ENCODE measurements at regions not wholly inside any gene's neighbourhood (a gene's known extent, or its start where the extent isn't known, plus 50 kb on each side); places are given as distances from the start of the nearest gene placed in this dataset.
"Not testable (repeated sequence)": the region's sequence is repeated elsewhere in the genome, so short reads cannot be mapped to it uniquely, and the experiment has no call there.

GRCh38 chr14:28317890-28318675, 448.5 kb upstream of the FOXG1 start:
- H3K36me3 ChIP-seq (ENCODE audit: control insufficient read depth in 2 of 2, insufficient read depth in 2 of 2, low read length in 1 of 2); H3K9me3 ChIP-seq (ENCODE audit: control insufficient read depth in 2 of 2, insufficient read depth in 1 of 2, low read depth in 1 of 2, low read length in 1 of 2): not testable (repeated sequence)
- 91 to 94% methylated on average over 32 of the region's 32 CpGs for WGBS, 2 donors

DNA sequence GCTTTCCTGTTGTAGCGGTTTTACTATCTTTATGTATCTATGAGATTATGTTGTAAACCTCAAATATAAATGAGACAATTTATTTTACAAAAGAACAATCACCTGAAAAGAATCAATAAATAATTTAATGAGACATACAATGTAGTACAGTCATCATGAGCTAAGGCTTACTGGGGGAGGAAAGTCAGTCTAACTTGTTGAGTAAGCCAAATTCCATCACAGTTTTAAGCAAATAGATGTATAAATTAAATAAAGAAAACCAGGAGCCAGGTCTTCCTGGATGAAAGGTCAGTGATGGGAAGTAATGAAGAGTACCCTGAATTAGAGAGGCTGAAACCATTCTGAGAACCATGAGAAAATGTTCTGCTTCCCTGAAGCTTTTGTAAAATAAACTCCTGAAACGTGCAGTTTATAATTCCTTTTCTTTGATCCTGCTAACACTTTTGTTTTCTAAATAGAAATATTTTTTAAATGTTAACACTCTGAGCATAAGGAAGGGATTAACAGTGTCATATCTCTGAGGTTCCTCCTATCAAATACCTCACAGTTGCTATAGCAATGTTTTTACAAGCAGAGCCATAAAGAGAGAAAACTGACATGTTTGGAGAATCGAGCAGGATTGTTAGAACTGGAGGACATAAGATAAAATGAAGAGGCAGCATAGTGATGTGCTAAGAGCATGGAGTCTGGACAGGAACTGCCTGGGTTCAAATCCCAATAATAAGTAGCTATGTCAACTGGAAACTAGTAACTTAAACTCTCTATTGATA, 444.9 kb upstream of the FOXG1 start:
- no peak overlapping the region for H3K4me3 ChIP-seq (ENCODE audit: low read depth in 1 of 2, low read length in 2 of 2)
- no peak overlapping the region for H3K27ac ChIP-seq (ENCODE audit: low read depth in 2 of 2, low read length in 1 of 2)
- 27 to 30% methylated on average over 3 of the region's 3 CpGs for WGBS, 2 donors
- H3K9me3 ChIP-seq (ENCODE audit: control insufficient read depth in 2 of 2, insufficient read depth in 1 of 2, low read depth in 1 of 2, low read length in 1 of 2): no peaks in the 10 kb centered on the region
- no peaks in the 10 kb centered on the region for H3K36me3 ChIP-seq (ENCODE audit: control insufficient read depth in 2 of 2, insufficient read depth in 2 of 2, low read length in 1 of 2)
- H3K27me3 ChIP-seq (ENCODE audit: control insufficient read depth in 1 of 2, insufficient read depth in 2 of 2, low read length in 2 of 2): no peaks in the 10 kb centered on the region
- no peaks in the 10 kb centered on the region for H3K4me1 ChIP-seq (ENCODE audit: control insufficient read depth in 2 of 2, insufficient read depth in 2 of 2, low read length in 1 of 2)

More at GRCh38 chr14:28317890-28318675, 448.5 kb upstream of the FOXG1 start:
- H3K27ac ChIP-seq (ENCODE audit: low read depth in 2 of 2, low read length in 1 of 2); H3K4me3 ChIP-seq (ENCODE audit: low read depth in 1 of 2, low read length in 2 of 2); H3K4me1 ChIP-seq (ENCODE audit: control insufficient read depth in 2 of 2, insufficient read depth in 2 of 2, low read length in 1 of 2); H3K27me3 ChIP-seq (ENCODE audit: control insufficient read depth in 1 of 2, insufficient read depth in 2 of 2, low read length in 2 of 2): not testable (repeated sequence)

DNA sequence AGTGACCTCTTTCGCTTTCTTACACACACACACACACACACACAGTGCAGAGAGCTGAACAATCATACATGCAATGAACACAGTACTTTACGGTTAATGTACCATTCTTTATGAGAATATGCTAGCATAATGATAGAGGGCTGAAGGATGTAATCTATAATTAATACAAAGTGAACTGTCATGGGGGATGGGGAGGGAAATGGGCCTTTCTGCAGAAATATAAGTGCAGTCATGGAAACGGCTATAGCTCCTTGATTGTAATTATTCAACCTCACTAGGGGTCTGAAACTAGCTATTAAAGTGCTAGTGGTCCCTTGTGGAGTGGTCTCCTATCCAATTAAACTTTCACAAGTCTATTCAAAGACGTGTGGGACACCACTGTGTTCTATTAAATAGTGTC, 443.2 kb upstream of the FOXG1 start:
- Histone ChIP-seq H3K9me3 (ENCODE audit: control insufficient read depth in 2 of 2, insufficient read depth in 1 of 2, low read depth in 1 of 2, low read length in 1 of 2) (no peaks in the 10 kb centered on the region), H3K4me3 (ENCODE audit: low read depth in 1 of 2, low read length in 2 of 2) (no peak overlapping the region), H3K27ac (ENCODE audit: low read depth in 2 of 2, low read length in 1 of 2) (no peak overlapping the region), H3K4me1 (ENCODE audit: control insufficient read depth in 2 of 2, insufficient read depth in 2 of 2, low read length in 1 of 2) (no peaks in the 10 kb centered on the region), H3K27me3 (ENCODE audit: control insufficient read depth in 1 of 2, insufficient read depth in 2 of 2, low read length in 2 of 2) (no peaks in the 10 kb centered on the region), H3K36me3 (ENCODE audit: control insufficient read depth in 2 of 2, insufficient read depth in 2 of 2, low read length in 1 of 2) (no peaks in the 10 kb centered on the region)
- 61 to 74% methylated on average over 4 of the region's 4 CpGs for WGBS, 2 donors

DNA sequence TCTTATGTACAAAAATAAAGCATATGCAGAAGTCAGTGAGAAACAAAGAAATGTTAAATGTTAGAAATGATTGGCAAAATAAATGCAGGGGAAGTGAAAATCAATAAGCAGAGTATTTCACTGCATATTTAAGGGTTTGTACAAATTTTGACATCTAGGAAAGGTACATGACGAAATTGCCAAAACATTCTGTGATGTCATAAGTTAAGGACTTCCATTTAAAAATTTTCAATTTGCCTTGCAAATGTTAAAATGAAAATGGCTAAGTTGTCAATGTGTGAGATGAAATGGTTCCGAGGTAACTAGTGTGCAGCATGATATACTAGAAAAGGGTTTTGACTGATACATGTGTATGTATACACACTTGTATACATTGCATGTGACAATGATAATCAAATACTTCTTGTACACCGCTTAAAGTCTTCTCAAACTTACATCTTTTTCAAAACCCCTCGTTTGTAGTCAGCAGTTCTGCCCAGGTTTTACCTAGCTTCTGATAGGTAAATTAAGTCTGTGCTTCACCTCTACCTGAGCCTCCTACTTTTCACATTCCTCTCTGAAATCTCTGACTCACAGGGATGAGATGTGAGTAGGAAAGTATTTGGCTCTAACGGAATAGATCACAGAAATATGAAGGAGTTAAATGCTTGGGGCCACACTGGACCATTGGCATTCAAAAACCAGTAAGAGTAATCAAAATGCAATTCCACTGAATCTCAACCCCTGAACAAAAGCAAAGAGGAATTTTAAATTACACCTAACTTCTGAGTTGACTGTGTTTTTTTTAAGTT, 442.4 kb upstream of the FOXG1 start:
- no peaks in the 10 kb centered on the region for H3K9me3 ChIP-seq (ENCODE audit: control insufficient read depth in 2 of 2, insufficient read depth in 1 of 2, low read depth in 1 of 2, low read length in 1 of 2)
- H3K4me3 ChIP-seq (ENCODE audit: low read depth in 1 of 2, low read length in 2 of 2): no peak overlapping the region
- WGBS, 2 donors: 72 to 78% methylated on average over 5 of the region's 5 CpGs
- no peak overlapping the region for H3K27ac ChIP-seq (ENCODE audit: low read depth in 2 of 2, low read length in 1 of 2)
- H3K4me1 ChIP-seq (ENCODE audit: control insufficient read depth in 2 of 2, insufficient read depth in 2 of 2, low read length in 1 of 2): no peaks in the 10 kb centered on the region
- no peaks in the 10 kb centered on the region for H3K27me3 ChIP-seq (ENCODE audit: control insufficient read depth in 1 of 2, insufficient read depth in 2 of 2, low read length in 2 of 2)
- no peaks in the 10 kb centered on the region for H3K36me3 ChIP-seq (ENCODE audit: control insufficient read depth in 2 of 2, insufficient read depth in 2 of 2, low read length in 1 of 2)

DNA sequence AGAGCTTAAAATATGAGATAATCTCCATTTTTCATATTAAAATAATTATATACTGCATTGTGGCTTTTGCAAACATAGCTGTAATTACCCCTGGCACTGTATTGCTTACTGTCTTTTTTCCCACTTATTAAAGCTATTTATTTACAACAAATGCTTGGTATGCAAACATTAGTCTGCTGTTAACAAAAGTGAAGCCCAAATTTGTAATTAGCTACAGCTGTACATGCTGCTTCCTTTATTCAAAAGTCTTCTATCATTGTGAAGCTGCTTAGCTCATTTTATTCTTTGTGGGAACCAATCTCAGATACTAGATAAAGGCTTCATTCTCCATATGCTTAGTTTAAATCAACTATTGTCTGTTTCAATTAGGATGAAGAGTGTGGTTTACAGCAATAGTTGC, 425.8 kb upstream of the FOXG1 start:
- Histone ChIP-seq H3K27me3 (ENCODE audit: control insufficient read depth in 1 of 2, insufficient read depth in 2 of 2, low read length in 2 of 2) (no peaks in the 10 kb centered on the region), H3K27ac (ENCODE audit: low read depth in 2 of 2, low read length in 1 of 2) (no peak overlapping the region), H3K9me3 (ENCODE audit: control insufficient read depth in 2 of 2, insufficient read depth in 1 of 2, low read depth in 1 of 2, low read length in 1 of 2) (no peaks in the 10 kb centered on the region), H3K36me3 (ENCODE audit: control insufficient read depth in 2 of 2, insufficient read depth in 2 of 2, low read length in 1 of 2) (no peaks in the 10 kb centered on the region), H3K4me1 (ENCODE audit: control insufficient read depth in 2 of 2, insufficient read depth in 2 of 2, low read length in 1 of 2) (no peaks in the 10 kb centered on the region), H3K4me3 (ENCODE audit: low read depth in 1 of 2, low read length in 2 of 2) (no peak overlapping the region)

- no peak overlapping the region for H3K27ac ChIP-seq (ENCODE audit: low read depth in 2 of 2, low read length in 1 of 2)
- no peaks in the 10 kb centered on the region for H3K36me3 ChIP-seq (ENCODE audit: control insufficient read depth in 2 of 2, insufficient read depth in 2 of 2, low read length in 1 of 2)
- H3K27me3 ChIP-seq (ENCODE audit: control insufficient read depth in 1 of 2, insufficient read depth in 2 of 2, low read length in 2 of 2): no peaks in the 10 kb centered on the region
- no peaks in the 10 kb centered on the region for H3K4me1 ChIP-seq (ENCODE audit: control insufficient read depth in 2 of 2, insufficient read depth in 2 of 2, low read length in 1 of 2)
- H3K9me3 ChIP-seq (ENCODE audit: control insufficient read depth in 2 of 2, insufficient read depth in 1 of 2, low read depth in 1 of 2, low read length in 1 of 2): no peaks in the 10 kb centered on the region
- no peak overlapping the region for H3K4me3 ChIP-seq (ENCODE audit: low read depth in 1 of 2, low read length in 2 of 2)
Observed at GRCh38 chr14:28344381-28344780, 422.2 kb upstream of the FOXG1 start.

DNA sequence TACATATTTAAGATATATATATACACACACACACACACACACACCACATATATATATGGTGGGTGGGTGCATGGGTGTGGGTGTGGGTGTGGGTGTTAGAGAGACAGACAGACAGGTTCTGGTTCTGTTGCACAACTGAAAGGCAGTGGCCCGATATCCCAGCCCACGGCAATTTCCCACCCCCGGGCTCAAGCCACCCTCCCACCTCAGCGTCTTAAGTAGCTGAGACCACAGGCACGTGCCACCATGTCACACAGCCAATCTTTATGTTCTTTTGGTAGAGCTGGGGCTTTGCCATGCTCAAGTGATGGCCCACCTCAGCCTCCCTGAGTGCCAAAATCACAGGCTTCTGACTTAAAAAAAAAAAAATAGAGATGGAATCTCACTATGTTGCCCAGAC, 417.8 kb upstream of the FOXG1 start:
- H3K4me1 ChIP-seq (ENCODE audit: control insufficient read depth in 2 of 2, insufficient read depth in 2 of 2, low read length in 1 of 2): no peaks in the 10 kb centered on the region
- H3K27me3 ChIP-seq (ENCODE audit: control insufficient read depth in 1 of 2, insufficient read depth in 2 of 2, low read length in 2 of 2): no peaks in the 10 kb centered on the region
- H3K36me3 ChIP-seq (ENCODE audit: control insufficient read depth in 2 of 2, insufficient read depth in 2 of 2, low read length in 1 of 2): no peaks in the 10 kb centered on the region
- 91 to 94% methylated on average over 5 of the region's 5 CpGs for WGBS, 2 donors
- H3K4me3 ChIP-seq (ENCODE audit: low read depth in 1 of 2, low read length in 2 of 2): no peak overlapping the region
- no peak overlapping the region for H3K27ac ChIP-seq (ENCODE audit: low read depth in 2 of 2, low read length in 1 of 2)
- H3K9me3 ChIP-seq (ENCODE audit: control insufficient read depth in 2 of 2, insufficient read depth in 1 of 2, low read depth in 1 of 2, low read length in 1 of 2): no peaks in the 10 kb centered on the region

- H3K4me1 ChIP-seq (ENCODE audit: control insufficient read depth in 2 of 2, insufficient read depth in 2 of 2, low read length in 1 of 2): no peaks in the 10 kb centered on the region
- H3K36me3 ChIP-seq (ENCODE audit: control insufficient read depth in 2 of 2, insufficient read depth in 2 of 2, low read length in 1 of 2): no peaks in the 10 kb centered on the region
- no peaks in the 10 kb centered on the region for H3K27me3 ChIP-seq (ENCODE audit: control insufficient read depth in 1 of 2, insufficient read depth in 2 of 2, low read length in 2 of 2)
- no peak overlapping the region for H3K4me3 ChIP-seq (ENCODE audit: low read depth in 1 of 2, low read length in 2 of 2)
- H3K9me3 ChIP-seq (ENCODE audit: control insufficient read depth in 2 of 2, insufficient read depth in 1 of 2, low read depth in 1 of 2, low read length in 1 of 2): no peaks in the 10 kb centered on the region
- H3K27ac ChIP-seq (ENCODE audit: low read depth in 2 of 2, low read length in 1 of 2): no peak overlapping the region
- 40 to 46% methylated on average over 1 of the region's 1 CpG for WGBS, 2 donors
Observed at GRCh38 chr14:28356819-28357218, 409.8 kb upstream of the FOXG1 start.

DNA sequence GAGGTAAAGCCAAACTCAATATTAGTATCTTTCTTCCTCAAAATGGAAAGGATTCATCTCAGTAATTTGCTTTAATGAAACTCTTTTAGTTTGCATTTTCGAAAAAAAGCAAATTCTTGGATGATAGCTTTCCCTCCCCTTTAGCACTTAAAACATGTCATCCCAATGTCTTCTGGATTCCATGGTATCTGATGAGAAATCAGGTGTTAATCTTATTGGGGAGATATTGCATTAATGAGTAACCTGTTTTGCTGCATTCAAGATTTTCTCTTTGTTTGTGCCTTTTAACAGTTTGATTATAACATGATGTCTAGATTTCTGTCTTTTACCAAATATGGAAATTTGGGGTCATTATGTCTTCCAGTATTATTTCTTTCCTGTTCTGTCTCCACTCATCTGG, 405.1 kb upstream of the FOXG1 start:
- Histone ChIP-seq H3K36me3 (ENCODE audit: control insufficient read depth in 2 of 2, insufficient read depth in 2 of 2, low read length in 1 of 2) (no peaks in the 10 kb centered on the region), H3K9me3 (ENCODE audit: control insufficient read depth in 2 of 2, insufficient read depth in 1 of 2, low read depth in 1 of 2, low read length in 1 of 2) (no peaks in the 10 kb centered on the region), H3K27ac (ENCODE audit: low read depth in 2 of 2, low read length in 1 of 2) (no peak overlapping the region), H3K4me3 (ENCODE audit: low read depth in 1 of 2, low read length in 2 of 2) (no peak overlapping the region), H3K4me1 (ENCODE audit: control insufficient read depth in 2 of 2, insufficient read depth in 2 of 2, low read length in 1 of 2) (no peaks in the 10 kb centered on the region), H3K27me3 (ENCODE audit: control insufficient read depth in 1 of 2, insufficient read depth in 2 of 2, low read length in 2 of 2) (no peaks in the 10 kb centered on the region)
- 72 to 77% methylated on average over 1 of the region's 1 CpG for WGBS, 2 donors

All from esophagus (tissue), 2 donors.